Central memory CD8-positive, alpha-beta T cell (primary cell): ENCODE measurements at regions not wholly inside any gene's neighbourhood (a gene's known extent, or its start where the extent isn't known, plus 50 kb on each side); places are given as distances from the start of the nearest gene placed in this dataset.

Experiments used
- ATAC-seq: fragments of 150-1000 bp; cut with Tn5 transposase; replicated peaks from 2 replicates; pipeline ENCODE4 v1.10.0; 2022; ENCODE audit warnings: mild to moderate bottlenecking, moderate FRiP score, moderate number of reproducible peaks; ENCODE audit not compliant: poor library complexity, severe bottlenecking; ENCODE audit errors: extremely low read depth
- DNase-seq, 2 donors: peaks; one replicate each; pipeline ENCODE4 v3.0.0; 2021; ENCODE audit warnings: low spot score in 2 of 2
- H3K27ac Mint-ChIP-seq: one replicate; pipeline ENCODE4 v1.8.0; 2022; ENCODE audit warnings: low read depth, mild to moderate bottlenecking, moderate library complexity, mixed read lengths
- H3K27me3 Mint-ChIP-seq: one replicate; pipeline ENCODE4 v1.8.0; 2022; ENCODE audit warnings: mixed read lengths
- H3K36me3 Mint-ChIP-seq: one replicate; pipeline ENCODE4 v1.8.0; 2022; ENCODE audit warnings: mild to moderate bottlenecking, moderate library complexity, mixed read lengths; ENCODE audit not compliant: insufficient read depth
- H3K4me1 Mint-ChIP-seq: one replicate; pipeline ENCODE4 v1.8.0; 2022; ENCODE audit warnings: mixed read lengths
- H3K4me3 Mint-ChIP-seq: one replicate; pipeline ENCODE4 v1.8.0; 2022; ENCODE audit warnings: mild to moderate bottlenecking, moderate library complexity, mixed read lengths
- H3K9me3 Mint-ChIP-seq: one replicate; pipeline ENCODE4 v1.8.0; 2022; ENCODE audit warnings: mixed read lengths

- DNase-seq (no peak), ATAC-seq (no peak)
- Mint-ChIP-seq H3K4me1 (no peaks in the 10 kb centered on the region), H3K27ac (no peak overlapping the region), H3K27me3 (no peaks in the 10 kb centered on the region), H3K4me3 (no peak overlapping the region), H3K9me3 (no peaks in the 10 kb centered on the region), H3K36me3 (no peaks in the 10 kb centered on the region)
Observed at GRCh38 chr11:70486731-70487130, 88.4 kb downstream of the CTTN start.

GRCh38 chr11:70487160-70487559 lies 88.8 kb downstream of the CTTN start:
- DNase-seq (no peak), ATAC-seq (no peak)
- Mint-ChIP-seq H3K27ac (no peak overlapping the region), H3K4me3 (no peak overlapping the region), H3K27me3 (no peaks in the 10 kb centered on the region), H3K36me3 (no peaks in the 10 kb centered on the region), H3K4me1 (no peaks in the 10 kb centered on the region), H3K9me3 (no peaks in the 10 kb centered on the region)

- Mint-ChIP-seq H3K27ac (no peak overlapping the region), H3K27me3 (no peaks in the 10 kb centered on the region), H3K9me3 (no peaks in the 10 kb centered on the region), H3K4me3 (no peak overlapping the region), H3K36me3 (no peaks in the 10 kb centered on the region), H3K4me1 (no peaks in the 10 kb centered on the region)
- DNase-seq, result no peak
- no peak for ATAC-seq
Observed at GRCh38 chr11:70487756-70488155, 89.4 kb downstream of the CTTN start.

GRCh38 chr11:70488171-70488703 lies 89.9 kb downstream of the CTTN start:
- no peak overlapping the region for H3K4me3 Mint-ChIP-seq
- no peak overlapping the region for H3K27ac Mint-ChIP-seq
- H3K9me3 Mint-ChIP-seq, result no peaks in the 10 kb centered on the region
- no peaks in the 10 kb centered on the region for H3K4me1 Mint-ChIP-seq
- no peaks in the 10 kb centered on the region for H3K27me3 Mint-ChIP-seq
- DNase-seq, result no peak
- ATAC-seq, result no peak
- no peaks in the 10 kb centered on the region for H3K36me3 Mint-ChIP-seq

GRCh38 chr11:70489276-70489675 lies 90.9 kb downstream of the CTTN start:
- H3K4me3 Mint-ChIP-seq, result no peak overlapping the region
- no peaks in the 10 kb centered on the region for H3K36me3 Mint-ChIP-seq
- H3K4me1 Mint-ChIP-seq, result no peaks in the 10 kb centered on the region
- no peak overlapping the region for H3K27ac Mint-ChIP-seq
- H3K9me3 Mint-ChIP-seq, result no peaks in the 10 kb centered on the region
- no peak for DNase-seq
- H3K27me3 Mint-ChIP-seq, result no peaks in the 10 kb centered on the region
- no peak for ATAC-seq

- Mint-ChIP-seq H3K4me1 (no peaks in the 10 kb centered on the region), H3K36me3 (no peaks in the 10 kb centered on the region), H3K9me3 (no peaks in the 10 kb centered on the region), H3K4me3 (no peak overlapping the region), H3K27me3 (peaks cover 7% of the 10 kb centered on the region), H3K27ac (no peak overlapping the region)
- no peak for DNase-seq
- ATAC-seq, result no peak
Observed at GRCh38 chr11:70490208-70490607, 91.9 kb downstream of the CTTN start.

GRCh38 chr11:70490723-70491558 lies 92.6 kb downstream of the CTTN start:
- DNase-seq (no peak), ATAC-seq (no peak)
- Mint-ChIP-seq H3K27ac (no peak overlapping the region), H3K36me3 (no peaks in the 10 kb centered on the region), H3K9me3 (no peaks in the 10 kb centered on the region), H3K4me3 (no peak overlapping the region), H3K27me3 (peaks cover 15% of the 10 kb centered on the region), H3K4me1 (no peaks in the 10 kb centered on the region)

- H3K27me3 Mint-ChIP-seq, result peaks cover 15% of the 10 kb centered on the region
- no peak overlapping the region for H3K4me3 Mint-ChIP-seq
- no peak overlapping the region for H3K27ac Mint-ChIP-seq
- no peak for ATAC-seq
- no peaks in the 10 kb centered on the region for H3K9me3 Mint-ChIP-seq
- H3K4me1 Mint-ChIP-seq, result no peaks in the 10 kb centered on the region
- DNase-seq, result no peak
- H3K36me3 Mint-ChIP-seq, result no peaks in the 10 kb centered on the region
Observed at GRCh38 chr11:70491696-70492472, 93.6 kb downstream of the CTTN start.

GRCh38 chr11:70493089-70493474 lies 94.8 kb downstream of the CTTN start:
- no peaks in the 10 kb centered on the region for H3K4me1 Mint-ChIP-seq
- DNase-seq, result no peak
- no peaks in the 10 kb centered on the region for H3K36me3 Mint-ChIP-seq
- H3K4me3 Mint-ChIP-seq, result no peak overlapping the region
- H3K27me3 Mint-ChIP-seq, result peaks cover 15% of the 10 kb centered on the region
- H3K9me3 Mint-ChIP-seq, result no peaks in the 10 kb centered on the region
- no peak for ATAC-seq
- no peak overlapping the region for H3K27ac Mint-ChIP-seq

- H3K4me3 Mint-ChIP-seq, result no peak overlapping the region
- H3K4me1 Mint-ChIP-seq, result no peaks in the 10 kb centered on the region
Observed at GRCh38 chr11:70493891-70494290, 95.6 kb downstream of the CTTN start.

GRCh38 chr11:70494559-70495350 lies 96.4 kb downstream of the CTTN start:
- H3K27me3 Mint-ChIP-seq, result peaks cover 15% of the 10 kb centered on the region
- H3K27ac Mint-ChIP-seq, result no peak overlapping the region
- DNase-seq (no peak), ATAC-seq (no peak)
- no peak overlapping the region for H3K4me3 Mint-ChIP-seq
- H3K36me3 Mint-ChIP-seq, result no peaks in the 10 kb centered on the region
- H3K4me1 Mint-ChIP-seq, result no peaks in the 10 kb centered on the region
- no peaks in the 10 kb centered on the region for H3K9me3 Mint-ChIP-seq

More at GRCh38 chr11:70493891-70494290, 95.6 kb downstream of the CTTN start:
- no peak for ATAC-seq
- Mint-ChIP-seq H3K9me3 (no peaks in the 10 kb centered on the region), H3K36me3 (no peaks in the 10 kb centered on the region), H3K27me3 (peaks cover 15% of the 10 kb centered on the region), H3K27ac (no peak overlapping the region)
- DNase-seq, result no peak
